ENCODE measurements at regions not wholly inside any gene's neighbourhood (a gene's known extent, or its start where the extent isn't known, plus 50 kb on each side); places are given as distances from the start of the nearest gene placed in this dataset.

GRCh38 chr7:124398937-124399552 is 366.2 kb upstream of the TMEM229A start:
- TF ChIP-seq GATA2 (CRISPR knock-in tag; IDR thresholded peaks at IDR 0.05) (no peak), CTCF (IDR thresholded peaks at IDR 0.05) (no peak), USF2 (IDR thresholded peaks at IDR 0.05; ENCODE audit: borderline replicate concordance, low read depth, low read length) (no peak), NFIC (IDR thresholded peaks at IDR 0.05; ENCODE audit: borderline replicate concordance) (no peak), POLR2AphosphoS5 (IDR thresholded peaks at IDR 0.05; ENCODE audit: low read depth, low read length) (no peak)

Measured in SK-N-SH (cell line).